GM12878 (cell line): ENCODE measurements at regions not wholly inside any gene's neighbourhood (a gene's known extent, or its start where the extent isn't known, plus 50 kb on each side); places are given as distances from the start of the nearest gene placed in this dataset.

Source experiments
- ATAC-seq: fragments of 200-7000 bp; cut with Tn5 transposase; 3 replicates; pipeline ENCODE4 v1.9.1; 2020; ENCODE audit warnings: mild to moderate bottlenecking, moderate library complexity
- BruUV-seq: library from RNA; stranded (reverse); fragments of 400-500 nt; replicated peaks from 2 replicates; lab custom pipeline; 2021; lab: Mats Ljungman, UMichigan
- CTCF ChIA-PET: fragments of 300-600 bp; sonication (Branson Sonifier 250); formaldehyde crosslinking; extraction: SDS; loops from one replicate; lab custom pipeline; 2021; ENCODE audit warnings: inconsistent platforms; lab: Yijun Ruan, JAX
- POLR2A ChIA-PET: fragments of 350-600 bp; formaldehyde crosslinking; extraction: SDS; loops from one replicate; lab custom pipeline; 2021; ENCODE audit warnings: inconsistent platforms; lab: Charles Lee
- RAD21 ChIA-PET: fragments of 300-600 bp; sonication (Branson Sonifier 250); formaldehyde crosslinking; loops from one replicate; lab custom pipeline; 2023; ENCODE audit warnings: antibody characterized with exemption; ENCODE audit not compliant: unreplicated experiment; lab: Charles Lee
- SMC1A ChIA-PET: fragments of 300-600 bp; sonication (Branson Sonifier 250); formaldehyde crosslinking; loops from one replicate; lab custom pipeline; 2023; ENCODE audit not compliant: unreplicated experiment, uncharacterized antibody; lab: Charles Lee
- DNase-seq: peaks from one replicate; pipeline ENCODE4 v3.0.0-alpha.2; 2011; ENCODE audit warnings: low read depth, low spot score
- FAIRE-seq: peaks from 3 replicates; lab custom pipeline; 2011; peaks lifted over from hg19 to GRCh38; lab: Jason Lieb, UNC
- H2AFZ ChIP-seq: 2 replicates; pipeline ENCODE4 v1.6.0; 2011; ENCODE audit warnings: low read depth, low read length, control low read depth; ENCODE audit not compliant: control insufficient read depth
- H3K27ac ChIP-seq: 2 replicates; pipeline ENCODE4 v1.5.1; 2011; ENCODE audit warnings: control low read depth; ENCODE audit not compliant: control insufficient read depth, insufficient read depth
- H3K27me3 ChIP-seq, 2 experiments: replicated peaks in 1 of 2; 2 replicates each; pipeline versions ENCODE4 v1.6.0 to v1.6.1; 2011; ENCODE audit warnings: low read length in 1 of 2; ENCODE audit not compliant: control insufficient read depth in 2 of 2, insufficient read depth in 2 of 2
- H3K36me3 ChIP-seq, 2 experiments: 2 replicates each; pipeline ENCODE4 v1.5.1; 2011; ENCODE audit warnings: low read length in 1 of 2; ENCODE audit not compliant: control insufficient read depth in 2 of 2, insufficient read depth in 2 of 2
- H3K4me1 ChIP-seq: 2 replicates; pipeline ENCODE4 v1.6.1; 2011; ENCODE audit warnings: mild to moderate bottlenecking, low read length, moderate library complexity, mixed read lengths; ENCODE audit not compliant: control insufficient read depth, insufficient read depth
- H3K4me2 ChIP-seq: 2 replicates; pipeline ENCODE4 v1.6.0; 2011; ENCODE audit warnings: control low read depth; ENCODE audit not compliant: control insufficient read depth, insufficient read depth
- H3K4me3 ChIP-seq: fragments of 200-600 bp; sonication (generic); 2 replicates; pipeline ENCODE4 v1.5.1; 2016
- H3K79me2 ChIP-seq: 2 replicates; pipeline ENCODE4 v1.6.0; 2011; ENCODE audit warnings: low read length; ENCODE audit not compliant: control insufficient read depth, insufficient read depth
- H3K9ac ChIP-seq: 2 replicates; pipeline ENCODE4 v1.8.0; 2011; ENCODE audit warnings: low read length, control low read depth, mixed read lengths; ENCODE audit not compliant: control insufficient read depth, insufficient read depth
- H3K9me3 ChIP-seq: replicated peaks from 3 replicates; pipeline ENCODE4 v1.5.1; 2011; ENCODE audit warnings: mild to moderate bottlenecking, low read length; ENCODE audit not compliant: control insufficient read depth, insufficient read depth
- H4K20me1 ChIP-seq: 2 replicates; pipeline ENCODE4 v1.6.0; 2011; ENCODE audit not compliant: control insufficient read depth, insufficient read depth
- ASH2L ChIP-seq: fragments of 300-600, 200-600 bp; sonication (generic); IDR thresholded peaks from 2 replicates; pipeline ENCODE4 v1.6.1; 2017; ENCODE audit warnings: low read depth, mild to moderate bottlenecking, borderline replicate concordance
- ESRRA ChIP-seq: IDR thresholded peaks from 2 replicates; pipeline ENCODE4 v1.6.1; 2012; ENCODE audit warnings: mild to moderate bottlenecking, low read length, improper control_type of control experiment
- IKZF1 ChIP-seq: fragments of 450-650 bp; conservative IDR thresholded peaks from 2 replicates; pipeline ENCODE4 v1.6.1; 2017; ENCODE audit warnings: antibody characterized with exemption, mild to moderate bottlenecking
- JUNB ChIP-seq: IDR thresholded peaks from 2 replicates; pipeline ENCODE4 v1.6.1; 2016; ENCODE audit warnings: antibody characterized with exemption, mild to moderate bottlenecking
- MYB ChIP-seq: fragments of 150-350 bp; IDR thresholded peaks from 2 replicates; pipeline ENCODE4 v1.6.1; 2014; ENCODE audit warnings: mild to moderate bottlenecking, low read depth, low read length, borderline replicate concordance
- YY1 ChIP-seq: IDR thresholded peaks from 2 replicates; pipeline ENCODE4 v1.6.1; 2011; ENCODE audit warnings: low read depth, mild to moderate bottlenecking, low read length
- WGBS: methylation state at CpG from one replicate; pipeline ENCODE4 v1.1.6; 2016; ENCODE audit warnings: low lambda C conversion rate; ENCODE audit not compliant: insufficient replicate concordance, insufficient coverage; ENCODE audit errors: missing lambda C conversion rate; 5-methylcytosine and 5-hydroxymethylcytosine counted together
- in situ Hi-C: fragments of 300-500 bp; cut with MboI; formaldehyde crosslinking; loops from 9 replicates; pipeline ENCODE4 v1.14.3; 2018; ENCODE audit warnings: mixed read lengths
- intact Hi-C: fragments of 100-400 bp; cut with micrococcal nuclease; formaldehyde crosslinking; loops from one replicate; pipeline ENCODE4 v1.14.2; 2022; ENCODE audit not compliant: unreplicated experiment
- TF ChIP-seq, protein P1 (sequence below): IDR thresholded peaks from 2 replicates; pipeline ENCODE4 v1.6.1; 2011; ENCODE audit warnings: borderline replicate concordance, low read depth, mild to moderate bottlenecking, moderate library complexity, low read length; ENCODE audit not compliant: insufficient read depth, poor library complexity, severe bottlenecking
- TF ChIP-seq, protein P2 (sequence below): fragments of 450-650 bp; formaldehyde crosslinking; IDR thresholded peaks from 2 replicates; pipeline ENCODE4 v1.5.0; 2022; ENCODE audit warnings: mild to moderate bottlenecking, missing genetic modification characterization

DNA sequence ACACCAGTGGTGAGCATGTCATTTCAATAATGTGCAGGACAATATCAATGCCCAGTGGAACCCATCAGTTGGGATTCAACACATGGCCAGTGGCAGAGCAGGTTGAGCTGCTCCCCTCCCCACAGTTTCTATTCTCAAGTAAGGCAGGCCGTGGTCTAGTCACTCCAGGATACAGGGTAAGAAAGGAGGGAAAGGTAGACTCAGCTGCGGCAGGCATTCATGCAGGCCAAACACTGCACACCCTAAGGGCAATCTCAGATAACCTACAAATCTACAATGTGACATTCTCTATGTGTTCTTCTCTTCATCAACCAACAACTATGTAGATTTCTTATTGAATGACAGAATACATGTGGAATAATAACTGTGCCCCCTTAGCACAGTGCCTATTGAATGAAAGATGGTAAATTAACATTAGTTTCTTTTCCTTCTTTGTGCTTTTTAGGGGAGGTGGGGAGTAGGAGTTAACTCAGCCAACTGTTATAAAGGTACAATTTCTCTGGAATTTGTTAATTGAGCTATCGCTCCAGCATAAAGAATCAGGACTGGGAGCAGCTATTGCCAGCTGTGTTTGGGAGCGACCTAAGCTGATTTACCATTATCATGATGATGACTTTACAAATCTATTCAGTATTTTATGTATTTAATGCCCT is 89.7 kb downstream of the FAM50B start:
- Histone ChIP-seq H3K4me1 (no peaks in the 10 kb centered on the region), H3K36me3 (no peaks in the 10 kb centered on the region), H3K9me3 (no peaks in the 10 kb centered on the region), H3K79me2 (no peaks in the 10 kb centered on the region), H3K27me3 (no peaks in the 10 kb centered on the region; a peak in 2 of 4 replicates), H3K4me3 (no peak overlapping the region), H4K20me1 (no peaks in the 10 kb centered on the region), H3K27ac (no peak overlapping the region), H3K4me2 (no peak overlapping the region), H2AFZ (no peak overlapping the region), H3K9ac (no peak overlapping the region)
- ChIA-PET POLR2A (interaction anchor here (0.6 kb wide), 1 partner anchor 125 kb away, joined by 3 read pairs; no protein-coding TSS in a partner anchor), RAD21 (no interaction called here), SMC1A (no interaction called here), CTCF (no interaction called here)
- 51% methylated on average over 4 of the region's 4 CpGs for WGBS
- intact Hi-C loops (no loop called here), in situ Hi-C loops (no loop called here)
- FAIRE-seq = no peak
- TF ChIP-seq, protein P1, sequence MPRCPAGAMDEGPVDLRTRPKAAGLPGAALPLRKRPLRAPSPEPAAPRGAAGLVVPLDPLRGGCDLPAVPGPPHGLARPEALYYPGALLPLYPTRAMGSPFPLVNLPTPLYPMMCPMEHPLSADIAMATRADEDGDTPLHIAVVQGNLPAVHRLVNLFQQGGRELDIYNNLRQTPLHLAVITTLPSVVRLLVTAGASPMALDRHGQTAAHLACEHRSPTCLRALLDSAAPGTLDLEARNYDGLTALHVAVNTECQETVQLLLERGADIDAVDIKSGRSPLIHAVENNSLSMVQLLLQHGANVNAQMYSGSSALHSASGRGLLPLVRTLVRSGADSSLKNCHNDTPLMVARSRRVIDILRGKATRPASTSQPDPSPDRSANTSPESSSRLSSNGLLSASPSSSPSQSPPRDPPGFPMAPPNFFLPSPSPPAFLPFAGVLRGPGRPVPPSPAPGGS = no peak
- TF ChIP-seq IKZF1 = no peak
- no peak for DNase-seq
- BruUV-seq = no TSS peak
- ATAC-seq = no peak

DNA sequence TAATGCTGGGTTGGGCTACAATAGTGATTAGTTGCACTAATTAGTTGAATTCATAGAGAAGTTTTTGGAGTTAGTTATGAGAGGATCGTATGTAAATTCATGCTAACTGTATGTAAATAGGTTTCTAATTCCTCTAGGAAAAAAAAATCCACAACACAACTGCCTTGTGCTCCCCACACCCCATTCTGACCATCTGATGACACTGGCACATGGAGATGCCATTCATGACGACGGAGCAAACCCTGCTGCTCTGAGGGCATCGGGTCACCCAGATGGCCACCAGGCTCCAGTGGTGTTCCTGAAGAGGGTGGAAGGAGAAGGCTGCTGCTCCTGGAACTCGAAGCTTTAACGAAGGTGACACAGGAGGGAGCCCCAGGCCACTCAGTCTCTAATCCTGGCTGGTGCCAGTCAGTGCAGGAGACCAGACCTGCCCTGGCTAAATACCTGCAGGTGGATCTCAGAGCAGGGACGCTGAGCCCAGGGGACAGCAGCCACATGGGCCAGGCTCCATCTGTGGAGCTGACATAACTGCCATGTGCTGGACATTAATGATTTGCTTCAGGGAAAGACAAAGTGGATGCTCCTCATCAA is 90.3 kb downstream of the FAM50B start:
- no peak overlapping the region for H3K27ac ChIP-seq
- no TSS peak for BruUV-seq
- ChIA-PET RAD21 (no interaction called here), SMC1A (no interaction called here)
- H3K9ac ChIP-seq = no peak overlapping the region
- no peak overlapping the region for H3K4me2 ChIP-seq
- no peaks in the 10 kb centered on the region for H3K9me3 ChIP-seq
- H3K4me3 ChIP-seq = no peak overlapping the region
- TF ChIP-seq YY1 (no peak), ASH2L (no peak), MYB (no peak), JUNB (no peak), ESRRA (no peak)
- TF ChIP-seq, protein P2, sequence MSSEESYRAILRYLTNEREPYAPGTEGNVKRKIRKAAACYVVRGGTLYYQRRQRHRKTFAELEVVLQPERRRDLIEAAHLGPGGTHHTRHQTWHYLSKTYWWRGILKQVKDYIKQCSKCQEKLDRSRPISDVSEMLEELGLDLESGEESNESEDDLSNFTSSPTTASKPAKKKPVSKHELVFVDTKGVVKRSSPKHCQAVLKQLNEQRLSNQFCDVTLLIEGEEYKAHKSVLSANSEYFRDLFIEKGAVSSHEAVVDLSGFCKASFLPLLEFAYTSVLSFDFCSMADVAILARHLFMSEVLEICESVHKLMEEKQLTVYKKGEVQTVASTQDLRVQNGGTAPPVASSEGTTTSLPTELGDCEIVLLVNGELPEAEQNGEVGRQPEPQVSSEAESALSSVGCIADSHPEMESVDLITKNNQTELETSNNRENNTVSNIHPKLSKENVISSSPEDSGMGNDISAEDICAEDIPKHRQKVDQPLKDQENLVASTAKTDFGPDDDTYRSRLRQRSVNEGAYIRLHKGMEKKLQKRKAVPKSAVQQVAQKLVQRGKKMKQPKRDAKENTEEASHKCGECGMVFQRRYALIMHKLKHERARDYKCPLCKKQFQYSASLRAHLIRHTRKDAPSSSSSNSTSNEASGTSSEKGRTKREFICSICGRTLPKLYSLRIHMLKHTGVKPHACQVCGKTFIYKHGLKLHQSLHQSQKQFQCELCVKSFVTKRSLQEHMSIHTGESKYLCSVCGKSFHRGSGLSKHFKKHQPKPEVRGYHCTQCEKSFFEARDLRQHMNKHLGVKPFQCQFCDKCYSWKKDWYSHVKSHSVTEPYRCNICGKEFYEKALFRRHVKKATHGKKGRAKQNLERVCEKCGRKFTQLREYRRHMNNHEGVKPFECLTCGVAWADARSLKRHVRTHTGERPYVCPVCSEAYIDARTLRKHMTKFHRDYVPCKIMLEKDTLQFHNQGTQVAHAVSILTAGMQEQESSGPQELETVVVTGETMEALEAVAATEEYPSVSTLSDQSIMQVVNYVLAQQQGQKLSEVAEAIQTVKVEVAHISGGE = no peak
- TF ChIP-seq, all 136 proteins: peak for 0
- H3K4me1 ChIP-seq = no peaks in the 10 kb centered on the region
- H4K20me1 ChIP-seq = no peaks in the 10 kb centered on the region
- FAIRE-seq = no peak
- no peaks in the 10 kb centered on the region for H3K79me2 ChIP-seq
- ATAC-seq = no peak
- H3K36me3 ChIP-seq = no peaks in the 10 kb centered on the region
- WGBS = 34% methylated on average over 7 of the region's 7 CpGs
- in situ Hi-C loops (no loop called here), intact Hi-C loops (no loop called here)
- H2AFZ ChIP-seq = no peak overlapping the region
- H3K27me3 ChIP-seq = no peaks in the 10 kb centered on the region; a peak in 2 of 4 replicates
- ChIA-PET POLR2A (no interaction called here), CTCF (no interaction called here)
- no peak for DNase-seq
